B cell (primary cell): ENCODE measurements at regions not wholly inside any gene's neighbourhood (a gene's known extent, or its start where the extent isn't known, plus 50 kb on each side); places are given as distances from the start of the nearest gene placed in this dataset.

Experiments used
- ATAC-seq: fragments of 200-7000 bp; cut with Tn5 transposase; one replicate; pipeline ENCODE4 v1.10.0; 2021; ENCODE audit warnings: low read depth, mild to moderate bottlenecking, moderate number of reproducible peaks, moderate library complexity
- CTCF ChIA-PET: fragments of 350-600 bp; sonication (Branson Sonifier 250); formaldehyde crosslinking; loops from one replicate; lab custom pipeline; 2021; ENCODE audit warnings: antibody characterized with exemption, inconsistent platforms; lab: Charles Lee
- POLR2A ChIA-PET: fragments of 350-600 bp; sonication (Branson Sonifier 250); formaldehyde crosslinking; loops from one replicate; lab custom pipeline; 2021; ENCODE audit warnings: antibody characterized with exemption; lab: Charles Lee
- DNase-seq: peaks from one replicate; pipeline ENCODE4 v3.0.0; 2013
- H2AFZ ChIP-seq: 2 replicates; pipeline ENCODE4 v1.6.1; 2012; ENCODE audit warnings: mild to moderate bottlenecking, low read depth, low read length; ENCODE audit not compliant: insufficient read depth, poor library complexity, severe bottlenecking
- H3K27ac ChIP-seq, 2 donors: 1 replicate in 1 of 2; 2 replicates in 1 of 2; pipeline ENCODE4 v1.5.1; 2012 to 2013; ENCODE audit warnings: low read length in 2 of 2, mild to moderate bottlenecking in 2 of 2, moderate library complexity in 1 of 2
- H3K27me3 ChIP-seq, 4 experiments: fragments of 200-600 bp in 1 of 4; sonication (generic) in 1 of 4; replicated peaks in 1 of 4; 1 replicate in 2 of 4; 2 replicates in 2 of 4; pipeline versions ENCODE4 v1.6.1 to v1.7.0; 2013 to 2016; ENCODE audit warnings: low read length in 3 of 4, mild to moderate bottlenecking in 2 of 4, mixed read lengths in 1 of 4, moderate library complexity in 1 of 4; ENCODE audit not compliant: insufficient read depth in 4 of 4, control insufficient read depth in 3 of 4; ENCODE audit errors: control extremely low read depth in 1 of 4
- H3K36me3 ChIP-seq, 2 experiments: replicated peaks in 1 of 2; 1 replicate in 1 of 2; 2 replicates in 1 of 2; pipeline versions ENCODE4 v1.6.1 to v1.7.1; 2013; ENCODE audit warnings: low read length in 1 of 2; ENCODE audit not compliant: insufficient read depth in 2 of 2, control insufficient read depth in 1 of 2; ENCODE audit errors: control extremely low read depth in 1 of 2, extremely low read depth in 1 of 2
- H3K4me1 ChIP-seq, 2 donors: fragments of 200-600 bp in 1 of 2; sonication (generic) in 1 of 2; 1 replicate in 1 of 2; 2 replicates in 1 of 2; pipeline versions ENCODE4 v1.5.1 to v1.6.1; 2013 to 2017; ENCODE audit warnings: low read length in 2 of 2; ENCODE audit not compliant: control insufficient read depth in 2 of 2, insufficient read depth in 2 of 2
- H3K4me2 ChIP-seq: replicated peaks from 2 replicates; pipeline ENCODE3; 2012; ENCODE audit warnings: mild to moderate bottlenecking, low read depth, low read length; ENCODE audit not compliant: poor library complexity, severe bottlenecking
- H3K4me3 ChIP-seq, 5 experiments: fragments of 200-600 bp in 1 of 5; sonication (generic) in 1 of 5; 1 replicate in 3 of 5; 2 replicates in 2 of 5; pipeline versions ENCODE4 v1.5.1 to v1.7.0; 2011 to 2016; ENCODE audit warnings: low read length in 4 of 5, mild to moderate bottlenecking in 4 of 5, low read depth in 2 of 5, control low read depth in 1 of 5, moderate library complexity in 1 of 5; ENCODE audit not compliant: insufficient read depth in 1 of 5; ENCODE audit errors: control extremely low read depth in 1 of 5, extremely low read depth in 1 of 5
- H3K79me2 ChIP-seq: fragments of 200-600 bp; sonication (generic); one replicate; pipeline ENCODE4 v1.6.0; 2016; ENCODE audit warnings: low read length; ENCODE audit not compliant: control insufficient read depth, insufficient read depth
- H3K9ac ChIP-seq: fragments of 200-600 bp; sonication (generic); 2 replicates; pipeline ENCODE4 v1.6.1; 2017; ENCODE audit warnings: mild to moderate bottlenecking, low read length, moderate library complexity
- H3K9me3 ChIP-seq, 3 donors: one replicate each; pipeline versions ENCODE4 v1.6.1 to v1.7.1; 2013; ENCODE audit warnings: low read length in 2 of 3; ENCODE audit not compliant: control insufficient read depth in 2 of 3, insufficient read depth in 1 of 3; ENCODE audit errors: control extremely low read depth in 1 of 3
- H4K20me1 ChIP-seq: 2 replicates; pipeline ENCODE4 v1.6.0; 2012; ENCODE audit warnings: mild to moderate bottlenecking, low read length; ENCODE audit not compliant: insufficient read depth, control insufficient read depth, poor library complexity, severe bottlenecking
- H3K27ac Mint-ChIP-seq: one replicate; pipeline ENCODE4 v1.8.0; 2021; ENCODE audit warnings: mixed read lengths
- H3K27me3 Mint-ChIP-seq: one replicate; pipeline ENCODE4 v1.8.0; 2021; ENCODE audit warnings: mixed read lengths
- H3K4me1 Mint-ChIP-seq: one replicate; pipeline ENCODE4 v1.8.0; 2021; ENCODE audit warnings: mixed read lengths
- H3K4me3 Mint-ChIP-seq: one replicate; pipeline ENCODE4 v1.8.0; 2021; ENCODE audit warnings: mixed read lengths
- H3K9me3 Mint-ChIP-seq: one replicate; pipeline ENCODE4 v1.8.0; 2022; ENCODE audit warnings: mixed read lengths; ENCODE audit not compliant: insufficient read depth
- CTCF ChIP-seq: fragments of 200-600 bp; IDR thresholded peaks from one replicate; pipeline ENCODE4 v1.8.0; 2022; ENCODE audit warnings: antibody characterized with exemption, mild to moderate bottlenecking
- EZH2 ChIP-seq: IDR thresholded peaks from 2 replicates; pipeline ENCODE4 v1.6.1; 2012; ENCODE audit warnings: borderline replicate concordance, low read depth, mild to moderate bottlenecking, moderate library complexity, low read length; ENCODE audit not compliant: insufficient read depth, poor library complexity, severe bottlenecking
- WGBS: methylation state at CpG from one replicate; pipeline ENCODE4 v1.1.5; 2013; ENCODE audit warnings: missing lambda C conversion rate; ENCODE audit not compliant: insufficient coverage; 5-methylcytosine and 5-hydroxymethylcytosine counted together
- intact Hi-C: fragments of 100-400 bp; cut with micrococcal nuclease; formaldehyde crosslinking; loops from one replicate; pipeline ENCODE4 v1.10.0; 2022

DNA sequence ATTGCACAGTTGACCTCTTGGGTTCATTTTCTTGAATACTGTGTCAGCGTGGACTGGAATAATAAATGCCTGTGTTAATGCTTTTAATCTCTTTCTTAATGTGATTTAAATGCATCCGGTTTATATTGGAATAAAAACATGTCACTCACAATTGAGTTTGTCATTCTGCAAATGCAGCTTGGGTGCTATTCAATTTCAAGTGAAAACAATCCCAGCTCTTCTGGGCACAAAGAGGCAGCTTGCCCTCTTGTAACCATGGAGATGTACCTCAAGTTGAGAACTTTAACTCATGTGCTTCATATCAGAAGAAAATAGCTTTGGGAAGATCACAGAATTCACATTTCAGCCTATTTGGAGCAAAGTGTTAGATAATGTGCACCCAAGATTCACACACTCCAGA, 355.7 kb upstream of the GNPDA2 start:
- Histone ChIP-seq H3K36me3 (no peaks in the 10 kb centered on the region), H4K20me1 (no peaks in the 10 kb centered on the region), H3K79me2 (no peaks in the 10 kb centered on the region), H3K4me2 (no peak overlapping the region), H3K27ac (no peak overlapping the region), H3K9ac (no peak overlapping the region), H3K27me3 (no peaks in the 10 kb centered on the region), H3K4me3 (no peak overlapping the region), H3K4me1 (no peaks in the 10 kb centered on the region), H2AFZ (no peak overlapping the region), H3K9me3 (no peaks in the 10 kb centered on the region)
- no CpG with 5 or more reads among the region's 2 CpGs for WGBS
- ATAC-seq (no peak), DNase-seq (no peak)
- H3K27ac Mint-ChIP-seq, result no peak overlapping the region
- intact Hi-C loops, result no loop called here
- no peaks in the 10 kb centered on the region for H3K4me1 Mint-ChIP-seq
- ChIA-PET CTCF (no interaction called here), POLR2A (no interaction called here)
- TF ChIP-seq CTCF (no peak), EZH2 (no peak)
- H3K4me3 Mint-ChIP-seq, result no peak overlapping the region
- peaks cover 3% of the 10 kb centered on the region for H3K9me3 Mint-ChIP-seq
- no peaks in the 10 kb centered on the region for H3K27me3 Mint-ChIP-seq

- H3K27ac ChIP-seq, result no peak overlapping the region
- H3K9ac ChIP-seq, result no peak overlapping the region
Observed at GRCh38 chr4:45079616-45080015, 353.3 kb upstream of the GNPDA2 start.

More at GRCh38 chr4:45079616-45080015, 353.3 kb upstream of the GNPDA2 start:
- no CpG with 5 or more reads among the region's 1 CpG for WGBS
- H3K27me3 Mint-ChIP-seq, result no peaks in the 10 kb centered on the region
- no peak overlapping the region for H3K4me3 Mint-ChIP-seq
- ChIA-PET CTCF (no interaction called here), POLR2A (no interaction called here)
- H3K9me3 Mint-ChIP-seq, result peaks cover 3% of the 10 kb centered on the region
- intact Hi-C loops, result no loop called here
- H3K4me1 Mint-ChIP-seq, result no peaks in the 10 kb centered on the region
- DNase-seq, result no peak
- H3K4me3 ChIP-seq, result no peak overlapping the region
- no peak overlapping the region for H2AFZ ChIP-seq
- H3K27me3 ChIP-seq, result no peaks in the 10 kb centered on the region
- H3K9me3 ChIP-seq, result no peaks in the 10 kb centered on the region
- H3K4me1 ChIP-seq, result no peaks in the 10 kb centered on the region
- H3K27ac Mint-ChIP-seq, result no peak overlapping the region
- H3K79me2 ChIP-seq, result no peaks in the 10 kb centered on the region
- TF ChIP-seq CTCF, result no peak
- no peak for TF ChIP-seq EZH2
- H3K36me3 ChIP-seq, result no peaks in the 10 kb centered on the region
- no peak for ATAC-seq
- H4K20me1 ChIP-seq, result no peaks in the 10 kb centered on the region
- H3K4me2 ChIP-seq, result no peak overlapping the region
